Liver (tissue), 8 donors: ENCODE measurements at regions not wholly inside any gene's neighbourhood (a gene's known extent, or its start where the extent isn't known, plus 50 kb on each side); places are given as distances from the start of the nearest gene placed in this dataset.

Source experiments
- DNase-seq: peaks from one replicate; pipeline ENCODE4 v3.0.0-alpha.2; 2017; ENCODE audit warnings: low spot score
- H3K27ac ChIP-seq, 2 donors: one replicate each; pipeline ENCODE4 v1.7.0; 2013; ENCODE audit warnings: inconsistent platforms in 2 of 2, low read length in 2 of 2, control low read depth in 1 of 2, low read depth in 1 of 2, mild to moderate bottlenecking in 1 of 2
- H3K27me3 ChIP-seq, 4 donors: one replicate each; pipeline versions ENCODE4 v1.6.1 to v1.7.0; 2013; ENCODE audit warnings: low read length in 3 of 4, inconsistent platforms in 1 of 4, mild to moderate bottlenecking in 1 of 4, moderate library complexity in 1 of 4; ENCODE audit not compliant: control insufficient read depth in 4 of 4, insufficient read depth in 4 of 4
- H3K36me3 ChIP-seq, 4 donors: one replicate each; pipeline versions ENCODE4 v1.6.1 to v1.7.0; 2013; ENCODE audit warnings: low read length in 3 of 4, mild to moderate bottlenecking in 3 of 4, low read depth in 1 of 4, moderate library complexity in 1 of 4; ENCODE audit not compliant: control insufficient read depth in 4 of 4, insufficient read depth in 3 of 4
- H3K4me1 ChIP-seq, 4 donors: one replicate each; pipeline versions ENCODE4 v1.6.1 to v1.7.0; 2013; ENCODE audit warnings: low read length in 3 of 4, mild to moderate bottlenecking in 3 of 4, moderate library complexity in 1 of 4; ENCODE audit not compliant: control insufficient read depth in 4 of 4, insufficient read depth in 4 of 4
- H3K4me3 ChIP-seq, 3 donors: one replicate each; pipeline versions ENCODE4 v1.6.1 to v1.7.0; 2013; ENCODE audit warnings: low read length in 3 of 3, control low read depth in 1 of 3, low read depth in 1 of 3, mild to moderate bottlenecking in 1 of 3
- H3K9ac ChIP-seq, 2 donors: one replicate each; pipeline ENCODE4 v1.7.0; 2013; ENCODE audit warnings: low read length in 2 of 2, mild to moderate bottlenecking in 2 of 2, moderate library complexity in 2 of 2, control low read depth in 1 of 2, low read depth in 1 of 2
- H3K9me3 ChIP-seq, 4 donors: one replicate each; pipeline versions ENCODE4 v1.6.1 to v1.7.0; 2013; ENCODE audit warnings: low read length in 3 of 4; ENCODE audit not compliant: control insufficient read depth in 4 of 4
- FOXA1 ChIP-seq: IDR thresholded peaks from 2 replicates; pipeline ENCODE4 v1.6.1; 2016; ENCODE audit warnings: antibody characterized with exemption
- FOXA2 ChIP-seq: IDR thresholded peaks from 2 replicates; pipeline ENCODE4 v1.6.1; 2016; ENCODE audit warnings: antibody characterized with exemption
- GABPA ChIP-seq, 2 donors: IDR thresholded peaks in 1 of 2; conservative IDR thresholded peaks in 1 of 2; 2 replicates each; pipeline ENCODE4 v1.6.1; 2016; ENCODE audit warnings: antibody characterized with exemption in 2 of 2, mild to moderate bottlenecking in 1 of 2, moderate library complexity in 1 of 2
- HNF4A ChIP-seq, 2 donors: conservative IDR thresholded peaks; 2 replicates each; pipeline ENCODE4 v1.6.1; 2016; ENCODE audit warnings: antibody characterized with exemption in 2 of 2, mild to moderate bottlenecking in 2 of 2
- JUND ChIP-seq, 2 donors: IDR thresholded peaks; 2 replicates each; pipeline ENCODE4 v1.6.1; 2016; ENCODE audit warnings: antibody characterized with exemption in 2 of 2
- NR2F2 ChIP-seq: IDR thresholded peaks from 2 replicates; pipeline ENCODE4 v1.6.1; 2016; ENCODE audit warnings: antibody characterized with exemption
- RAD21 ChIP-seq, 2 donors: IDR thresholded peaks; 2 replicates each; pipeline ENCODE4 v1.6.1; 2016; ENCODE audit warnings: antibody characterized with exemption in 2 of 2, mild to moderate bottlenecking in 2 of 2
- RXRA ChIP-seq, 2 donors: IDR thresholded peaks; 2 replicates each; pipeline ENCODE4 v1.6.1; 2017 to 2018; ENCODE audit warnings: antibody characterized with exemption in 2 of 2, mild to moderate bottlenecking in 1 of 2
- SP1 ChIP-seq: IDR thresholded peaks from 2 replicates; pipeline ENCODE4 v1.6.1; 2018; ENCODE audit warnings: antibody characterized with exemption, mild to moderate bottlenecking
- TAF1 ChIP-seq: conservative IDR thresholded peaks from 2 replicates; pipeline ENCODE4 v1.6.1; 2016; ENCODE audit warnings: antibody characterized with exemption, mild to moderate bottlenecking
- WGBS: extraction: QIAGEN DNeasy Blood & Tissue Kit; methylation state at CpG from one replicate; pipeline ENCODE4 v1.1.7; 2013; 5-methylcytosine and 5-hydroxymethylcytosine counted together
- TF ChIP-seq, protein P1 (sequence below): IDR thresholded peaks from 2 replicates; pipeline ENCODE4 v1.6.1; 2016; ENCODE audit warnings: antibody characterized with exemption
- TF ChIP-seq, protein P2 (sequence below): fragments of 150-350 bp; IDR thresholded peaks from 2 replicates; pipeline ENCODE4 v1.5.1; 2017; ENCODE audit warnings: improper control_type of control experiment, low read depth, low read length; ENCODE audit not compliant: missing input control
- TF ChIP-seq, protein P3 (sequence below): IDR thresholded peaks from 2 replicates; pipeline ENCODE4 v1.6.1; 2016; ENCODE audit warnings: antibody characterized with exemption
- TF ChIP-seq, protein P4 (sequence below): IDR thresholded peaks from 2 replicates; pipeline ENCODE4 v1.6.1; 2016; ENCODE audit warnings: antibody characterized with exemption
- TF ChIP-seq, protein P5 (sequence below): IDR thresholded peaks from 2 replicates; pipeline ENCODE4 v1.6.1; 2016; ENCODE audit warnings: antibody characterized with exemption, mild to moderate bottlenecking
- donor health status: healthy.
- donor health status: healthy.
- donor health status: healthy.
- donor health status: healthy.
- donor health status: healthy.

DNA sequence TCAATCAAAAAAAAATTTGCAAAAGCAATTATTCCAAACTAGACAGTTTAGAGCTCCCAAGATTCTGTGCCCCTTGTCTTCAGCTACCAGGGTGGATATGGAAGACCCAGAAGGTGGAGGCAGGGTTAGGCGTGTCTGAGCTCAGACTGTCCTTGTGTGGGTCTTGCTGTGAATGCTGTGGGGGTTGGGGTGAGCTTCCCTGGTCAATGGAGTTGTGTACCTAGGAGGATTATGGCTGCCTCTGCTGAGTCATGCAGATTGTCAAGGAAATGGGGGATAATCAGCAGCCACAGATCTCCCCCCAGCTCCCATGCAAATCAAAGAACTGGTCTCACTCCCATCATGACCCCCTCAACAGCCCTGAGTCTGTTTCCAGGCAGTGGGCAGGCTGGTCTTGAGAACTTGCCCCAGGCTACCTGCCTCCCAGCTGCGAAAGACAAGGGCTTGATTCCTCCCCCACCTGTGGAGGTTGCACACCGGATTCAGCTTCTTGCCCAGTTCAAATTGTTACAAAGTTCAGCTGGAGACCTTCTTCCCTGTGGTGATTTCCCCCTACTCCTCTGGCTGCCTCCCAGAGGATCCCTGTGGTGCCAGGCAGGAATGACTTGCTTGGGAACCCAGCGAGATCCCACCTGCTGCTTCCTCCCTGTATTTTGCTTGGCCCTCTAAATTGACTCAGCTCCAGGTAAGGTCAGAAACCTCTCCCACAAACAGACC lies 77.0 kb downstream of the RAD51AP2 start:
- 87% methylated on average over 4 of the region's 4 CpGs for WGBS
- Histone ChIP-seq H3K27ac (no peak overlapping the region), H3K4me3 (no peak overlapping the region), H3K4me1 (no peaks in the 10 kb centered on the region), H3K27me3 (no peaks in the 10 kb centered on the region), H3K9me3 (no peaks in the 10 kb centered on the region), H3K9ac (no peak overlapping the region), H3K36me3 (no peaks in the 10 kb centered on the region)
- DNase-seq, result no peak
- TF ChIP-seq HNF4A (conservative IDR thresholded peaks at IDR 0.05) (no peak), SP1 (no peak), RXRA (IDR thresholded peaks at IDR 0.05) (no peak), RAD21 (IDR thresholded peaks at IDR 0.05) (no peak), FOXA2 (no peak), GABPA (IDR thresholded peaks at IDR 0.05 in 1 of 2, conservative IDR thresholded peaks at IDR 0.05 in 1 of 2) (no peak), JUND (IDR thresholded peaks at IDR 0.05) (no peak), TAF1 (no peak), NR2F2 (no peak), FOXA1 (no peak)
- TF ChIP-seq, protein P1, sequence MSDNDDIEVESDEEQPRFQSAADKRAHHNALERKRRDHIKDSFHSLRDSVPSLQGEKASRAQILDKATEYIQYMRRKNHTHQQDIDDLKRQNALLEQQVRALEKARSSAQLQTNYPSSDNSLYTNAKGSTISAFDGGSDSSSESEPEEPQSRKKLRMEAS, result no peak
- TF ChIP-seq, protein P2, sequence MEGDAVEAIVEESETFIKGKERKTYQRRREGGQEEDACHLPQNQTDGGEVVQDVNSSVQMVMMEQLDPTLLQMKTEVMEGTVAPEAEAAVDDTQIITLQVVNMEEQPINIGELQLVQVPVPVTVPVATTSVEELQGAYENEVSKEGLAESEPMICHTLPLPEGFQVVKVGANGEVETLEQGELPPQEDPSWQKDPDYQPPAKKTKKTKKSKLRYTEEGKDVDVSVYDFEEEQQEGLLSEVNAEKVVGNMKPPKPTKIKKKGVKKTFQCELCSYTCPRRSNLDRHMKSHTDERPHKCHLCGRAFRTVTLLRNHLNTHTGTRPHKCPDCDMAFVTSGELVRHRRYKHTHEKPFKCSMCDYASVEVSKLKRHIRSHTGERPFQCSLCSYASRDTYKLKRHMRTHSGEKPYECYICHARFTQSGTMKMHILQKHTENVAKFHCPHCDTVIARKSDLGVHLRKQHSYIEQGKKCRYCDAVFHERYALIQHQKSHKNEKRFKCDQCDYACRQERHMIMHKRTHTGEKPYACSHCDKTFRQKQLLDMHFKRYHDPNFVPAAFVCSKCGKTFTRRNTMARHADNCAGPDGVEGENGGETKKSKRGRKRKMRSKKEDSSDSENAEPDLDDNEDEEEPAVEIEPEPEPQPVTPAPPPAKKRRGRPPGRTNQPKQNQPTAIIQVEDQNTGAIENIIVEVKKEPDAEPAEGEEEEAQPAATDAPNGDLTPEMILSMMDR, result no peak
- TF ChIP-seq, protein P3, sequence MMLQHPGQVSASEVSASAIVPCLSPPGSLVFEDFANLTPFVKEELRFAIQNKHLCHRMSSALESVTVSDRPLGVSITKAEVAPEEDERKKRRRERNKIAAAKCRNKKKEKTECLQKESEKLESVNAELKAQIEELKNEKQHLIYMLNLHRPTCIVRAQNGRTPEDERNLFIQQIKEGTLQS, result no peak
- TF ChIP-seq, protein P4, sequence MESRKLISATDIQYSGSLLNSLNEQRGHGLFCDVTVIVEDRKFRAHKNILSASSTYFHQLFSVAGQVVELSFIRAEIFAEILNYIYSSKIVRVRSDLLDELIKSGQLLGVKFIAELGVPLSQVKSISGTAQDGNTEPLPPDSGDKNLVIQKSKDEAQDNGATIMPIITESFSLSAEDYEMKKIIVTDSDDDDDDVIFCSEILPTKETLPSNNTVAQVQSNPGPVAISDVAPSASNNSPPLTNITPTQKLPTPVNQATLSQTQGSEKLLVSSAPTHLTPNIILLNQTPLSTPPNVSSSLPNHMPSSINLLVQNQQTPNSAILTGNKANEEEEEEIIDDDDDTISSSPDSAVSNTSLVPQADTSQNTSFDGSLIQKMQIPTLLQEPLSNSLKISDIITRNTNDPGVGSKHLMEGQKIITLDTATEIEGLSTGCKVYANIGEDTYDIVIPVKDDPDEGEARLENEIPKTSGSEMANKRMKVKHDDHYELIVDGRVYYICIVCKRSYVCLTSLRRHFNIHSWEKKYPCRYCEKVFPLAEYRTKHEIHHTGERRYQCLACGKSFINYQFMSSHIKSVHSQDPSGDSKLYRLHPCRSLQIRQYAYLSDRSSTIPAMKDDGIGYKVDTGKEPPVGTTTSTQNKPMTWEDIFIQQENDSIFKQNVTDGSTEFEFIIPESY, result no peak

DNA sequence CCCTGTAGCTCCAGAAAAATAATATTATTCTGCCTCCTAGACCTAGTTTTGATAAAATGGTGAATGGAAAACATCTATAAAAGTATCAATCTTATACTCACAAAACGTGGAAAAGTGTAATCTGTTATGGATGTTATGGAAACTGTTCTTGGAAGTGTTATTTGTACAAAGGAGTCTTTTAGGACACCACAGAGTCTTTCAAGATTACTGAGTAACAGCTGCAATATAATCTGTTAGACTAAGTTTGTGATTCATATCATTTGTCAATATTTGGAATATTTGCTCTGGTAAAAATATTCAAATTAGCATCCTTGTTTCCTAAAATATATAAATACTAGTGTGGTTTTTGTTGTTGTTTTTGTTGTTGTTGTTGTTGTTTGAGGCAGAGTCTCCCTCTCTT lies 87.9 kb downstream of the RAD51AP2 start:
- no peak for DNase-seq
- Histone ChIP-seq H3K36me3 (no peaks in the 10 kb centered on the region), H3K9me3 (no peaks in the 10 kb centered on the region), H3K4me3 (no peak overlapping the region), H3K4me1 (no peaks in the 10 kb centered on the region), H3K9ac (no peak overlapping the region), H3K27ac (no peak overlapping the region), H3K27me3 (no peaks in the 10 kb centered on the region)
- WGBS, result 73% methylated on average over 1 of the region's 1 CpG
- TF ChIP-seq, protein P3, result no peak
- no peak for TF ChIP-seq GABPA (IDR thresholded peaks at IDR 0.05 in 1 of 2, conservative IDR thresholded peaks at IDR 0.05 in 1 of 2)
- TF ChIP-seq, protein P5, sequence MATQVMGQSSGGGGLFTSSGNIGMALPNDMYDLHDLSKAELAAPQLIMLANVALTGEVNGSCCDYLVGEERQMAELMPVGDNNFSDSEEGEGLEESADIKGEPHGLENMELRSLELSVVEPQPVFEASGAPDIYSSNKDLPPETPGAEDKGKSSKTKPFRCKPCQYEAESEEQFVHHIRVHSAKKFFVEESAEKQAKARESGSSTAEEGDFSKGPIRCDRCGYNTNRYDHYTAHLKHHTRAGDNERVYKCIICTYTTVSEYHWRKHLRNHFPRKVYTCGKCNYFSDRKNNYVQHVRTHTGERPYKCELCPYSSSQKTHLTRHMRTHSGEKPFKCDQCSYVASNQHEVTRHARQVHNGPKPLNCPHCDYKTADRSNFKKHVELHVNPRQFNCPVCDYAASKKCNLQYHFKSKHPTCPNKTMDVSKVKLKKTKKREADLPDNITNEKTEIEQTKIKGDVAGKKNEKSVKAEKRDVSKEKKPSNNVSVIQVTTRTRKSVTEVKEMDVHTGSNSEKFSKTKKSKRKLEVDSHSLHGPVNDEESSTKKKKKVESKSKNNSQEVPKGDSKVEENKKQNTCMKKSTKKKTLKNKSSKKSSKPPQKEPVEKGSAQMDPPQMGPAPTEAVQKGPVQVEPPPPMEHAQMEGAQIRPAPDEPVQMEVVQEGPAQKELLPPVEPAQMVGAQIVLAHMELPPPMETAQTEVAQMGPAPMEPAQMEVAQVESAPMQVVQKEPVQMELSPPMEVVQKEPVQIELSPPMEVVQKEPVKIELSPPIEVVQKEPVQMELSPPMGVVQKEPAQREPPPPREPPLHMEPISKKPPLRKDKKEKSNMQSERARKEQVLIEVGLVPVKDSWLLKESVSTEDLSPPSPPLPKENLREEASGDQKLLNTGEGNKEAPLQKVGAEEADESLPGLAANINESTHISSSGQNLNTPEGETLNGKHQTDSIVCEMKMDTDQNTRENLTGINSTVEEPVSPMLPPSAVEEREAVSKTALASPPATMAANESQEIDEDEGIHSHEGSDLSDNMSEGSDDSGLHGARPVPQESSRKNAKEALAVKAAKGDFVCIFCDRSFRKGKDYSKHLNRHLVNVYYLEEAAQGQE, result no peak
